ENCODE measurements at regions not wholly inside any gene's neighbourhood (a gene's known extent, or its start where the extent isn't known, plus 50 kb on each side); places are given as distances from the start of the nearest gene placed in this dataset.
A peak's percentile ranks its signal among the peaks of the same experiment; 100 is the strongest.
"Not testable (repeated sequence)": the region's sequence is repeated elsewhere in the genome, so short reads cannot be mapped to it uniquely, and the experiment has no call there.

DNA sequence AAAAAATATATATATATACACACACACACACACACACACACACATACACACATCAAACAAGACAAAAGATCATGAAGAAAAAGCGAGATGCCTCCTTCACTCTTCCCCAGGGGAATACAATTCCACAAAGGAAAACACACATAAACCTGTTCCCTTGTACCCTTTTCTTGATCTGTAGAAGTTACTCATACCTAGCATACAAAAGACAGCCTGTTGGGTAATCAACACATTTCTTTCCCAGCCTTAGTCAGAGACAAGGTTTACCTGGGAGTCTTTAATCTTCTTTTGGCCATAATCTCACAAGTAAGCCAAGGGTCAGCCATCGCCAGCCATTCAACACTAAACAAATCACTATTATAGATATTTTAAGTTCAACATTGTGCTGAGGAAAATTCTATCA lies 407.0 kb downstream of the SUCLG1 start:
- no peak for DNase-seq (ENCODE audit: low spot score)

DNA sequence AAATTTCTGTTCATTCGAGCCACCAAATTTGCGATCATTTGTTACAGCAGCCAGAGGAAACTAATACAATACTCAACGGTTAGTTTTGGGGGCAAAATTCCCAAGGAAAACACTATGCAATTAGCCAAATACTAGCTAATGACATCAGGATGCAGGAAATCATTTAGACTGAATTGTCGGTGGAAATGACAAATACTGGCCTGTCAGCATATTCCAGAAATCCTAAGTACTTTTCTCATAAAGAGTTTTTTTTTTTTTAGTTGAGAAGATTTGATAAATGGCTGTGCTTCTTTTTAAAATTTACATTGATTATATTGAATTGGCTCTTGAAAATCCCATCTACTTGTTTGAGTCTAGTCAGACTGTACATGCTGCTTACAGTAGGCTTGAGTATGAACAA lies 410.1 kb downstream of the SUCLG1 start:
- no peak for DNase-seq (ENCODE audit: low spot score)

DNA sequence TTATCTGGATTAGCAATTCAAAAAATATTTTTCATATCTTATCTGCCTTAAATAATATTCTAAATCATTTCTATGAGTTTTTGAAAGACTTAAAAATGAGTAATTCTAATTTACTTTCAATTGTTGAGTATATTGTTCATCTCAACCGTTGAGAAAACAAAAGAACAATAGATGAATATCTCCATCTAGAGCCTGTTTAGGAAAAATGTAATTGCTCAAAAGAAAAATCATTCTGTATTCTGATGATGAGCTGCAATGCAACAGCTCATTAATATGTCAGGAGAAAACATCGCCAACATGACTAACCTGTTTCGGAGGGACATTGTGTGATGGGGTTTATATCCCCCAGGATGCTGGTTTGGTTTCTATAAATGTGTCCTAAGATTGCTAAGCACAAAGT lies 417.6 kb downstream of the SUCLG1 start:
- DNase-seq (ENCODE audit: low spot score): no peak

DNA sequence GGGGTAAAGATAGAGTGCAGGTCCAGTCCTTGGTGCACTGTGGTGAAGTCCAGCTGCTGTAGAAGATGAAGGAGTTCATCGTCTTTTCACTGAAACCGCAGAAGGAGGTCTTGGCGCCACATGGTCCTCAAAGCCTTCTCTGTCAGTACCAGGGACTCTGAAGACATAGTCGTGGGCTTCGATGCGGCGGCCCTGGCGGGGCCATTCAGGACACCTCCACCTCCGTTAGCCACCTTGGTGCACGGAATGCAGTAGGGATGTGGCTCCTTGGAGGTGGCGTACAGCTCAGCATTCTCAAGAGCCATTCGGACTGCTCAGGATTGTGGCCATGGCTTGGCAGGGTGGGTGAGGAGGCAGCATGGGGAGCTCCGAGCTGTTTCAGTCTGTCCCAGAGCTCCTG lies 418.8 kb downstream of the SUCLG1 start:
- no peak for DNase-seq (ENCODE audit: low spot score)

DNA sequence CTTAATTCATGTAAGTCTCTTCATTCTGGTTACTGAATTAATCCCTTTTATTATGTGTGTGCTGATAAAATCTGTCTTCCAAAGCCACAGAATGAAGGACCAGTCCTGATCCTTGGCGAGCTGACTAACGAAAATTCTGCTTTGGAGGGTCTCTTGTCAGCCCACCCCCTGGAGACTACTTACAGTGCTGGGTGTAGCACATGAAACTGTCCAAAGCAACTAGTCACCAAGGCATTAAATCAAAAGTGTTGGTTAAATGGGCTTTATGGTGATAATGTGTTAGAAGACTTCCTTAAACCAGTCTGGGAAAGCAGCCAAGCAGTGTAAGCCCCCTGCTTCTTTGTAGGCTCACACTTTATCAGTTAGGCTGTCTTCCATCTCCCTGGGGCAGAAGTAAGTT lies 420.2 kb downstream of the SUCLG1 start:
- DNase-seq (ENCODE audit: low spot score): no peak

DNA sequence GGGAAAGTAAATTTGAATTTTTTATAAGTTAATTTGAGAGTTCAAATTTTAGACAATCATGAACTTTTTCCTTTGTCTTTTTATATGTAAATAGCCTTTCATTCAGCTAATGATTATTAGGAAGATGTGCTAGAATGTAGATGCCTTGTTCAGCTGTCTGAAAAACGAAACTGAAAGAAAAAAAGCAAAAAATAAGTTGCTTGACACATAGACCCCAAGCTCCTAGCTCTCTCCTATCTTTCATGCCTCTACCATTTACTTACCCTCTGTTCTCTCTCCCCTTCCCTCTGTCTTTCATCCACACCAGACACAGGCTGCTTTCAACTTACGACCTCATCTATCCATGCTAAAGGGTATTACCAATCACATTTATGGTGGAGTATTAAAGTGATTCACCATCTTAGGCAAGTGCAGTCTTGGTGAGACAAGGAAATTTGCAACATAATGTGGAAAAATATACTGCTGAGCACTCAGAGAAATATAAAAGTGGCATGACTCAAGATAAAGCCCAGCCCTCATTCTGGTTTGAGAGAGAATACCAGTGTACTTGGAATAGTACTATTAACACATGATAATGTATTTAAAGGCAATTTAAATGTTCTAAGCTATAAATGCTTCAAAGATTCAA lies 425.6 kb downstream of the SUCLG1 start:
- no peak for DNase-seq (ENCODE audit: low spot score)

DNA sequence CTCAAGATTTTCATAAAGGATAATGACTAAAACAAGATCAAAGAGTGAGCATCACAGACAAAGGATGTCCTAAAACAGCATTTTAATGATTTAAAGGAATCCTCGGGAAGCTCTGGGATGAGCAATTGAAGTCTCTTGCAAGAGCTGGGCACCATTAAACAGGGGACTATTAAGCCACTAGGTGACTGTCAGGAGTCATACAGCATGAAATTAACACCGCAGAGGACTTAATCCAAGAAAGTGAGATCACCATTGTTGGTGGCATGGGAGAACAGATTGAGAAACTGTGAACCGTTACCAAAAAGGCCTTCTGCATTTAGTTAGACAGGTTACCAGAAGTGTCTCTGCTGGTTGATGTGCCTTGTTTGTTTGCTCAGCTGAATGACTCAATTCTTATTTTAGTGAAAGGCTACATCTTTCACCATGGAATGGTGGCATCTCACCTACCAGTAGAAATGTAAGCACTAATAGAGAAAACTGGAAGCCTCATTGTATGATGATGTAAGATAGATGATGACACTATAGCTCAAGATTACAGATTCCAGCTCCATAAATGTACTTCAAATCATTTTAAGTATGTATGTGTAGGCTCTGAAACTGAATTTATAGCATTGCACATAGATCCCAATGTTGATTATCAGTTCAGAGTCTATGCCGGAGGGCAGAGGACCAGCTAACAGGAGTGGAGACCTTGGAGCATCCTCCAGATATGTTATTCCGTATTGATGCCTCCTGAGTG lies 427.6 kb downstream of the SUCLG1 start:
- DNase-seq (ENCODE audit: low spot score): no peak

DNA sequence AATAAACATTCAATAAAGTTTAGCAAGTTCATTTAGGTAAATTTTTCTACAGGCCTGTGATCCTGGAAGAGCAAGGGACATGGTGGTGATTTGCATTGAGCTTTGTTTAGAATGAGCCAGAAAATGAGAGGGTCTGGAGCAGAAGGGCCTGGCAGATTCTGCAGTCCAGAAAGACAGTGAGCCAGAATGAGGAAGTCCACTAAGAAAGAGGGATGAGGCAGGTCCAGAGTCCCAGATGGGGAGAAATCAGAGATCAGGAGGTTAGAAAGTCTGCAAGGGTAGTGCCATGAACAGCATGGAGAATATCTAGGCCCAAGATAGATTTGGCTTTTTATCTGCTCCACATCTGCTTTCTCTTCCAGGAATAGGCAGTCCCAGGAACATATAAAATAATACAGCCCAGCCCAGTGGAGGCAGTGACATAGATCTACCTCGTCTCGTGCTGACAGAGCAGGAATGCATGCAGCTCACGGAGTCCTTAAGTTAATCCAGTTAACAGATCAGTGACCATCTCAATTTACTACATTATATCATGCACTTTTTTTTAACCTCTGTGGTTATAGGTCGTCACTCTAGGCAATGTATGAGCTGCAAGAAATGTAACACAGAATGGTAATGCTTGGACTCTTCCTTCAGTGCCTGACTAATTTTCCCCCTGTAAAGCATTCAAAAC lies 429.0 kb downstream of the SUCLG1 start:
- no peak for DNase-seq (ENCODE audit: low spot score)

DNA sequence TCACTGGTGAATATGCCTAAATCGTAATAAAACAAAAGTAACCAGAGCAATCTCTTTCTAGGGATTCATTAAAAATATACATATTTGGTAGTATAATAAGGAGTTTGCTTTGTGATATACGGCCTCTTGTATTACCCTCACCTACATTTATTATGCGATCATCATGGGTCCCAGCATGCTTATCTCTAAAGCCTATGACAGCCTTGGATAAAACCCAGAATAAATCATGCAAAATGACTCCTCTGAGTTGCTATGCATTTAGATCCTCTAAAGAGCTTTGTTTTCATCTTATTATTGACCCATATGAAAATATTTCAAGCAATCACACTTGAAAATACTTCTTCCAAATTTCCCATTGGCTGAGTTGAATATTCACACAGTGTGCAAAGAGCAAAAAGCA lies 432.3 kb downstream of the SUCLG1 start:
- DNase-seq (ENCODE audit: low spot score): no peak

DNA sequence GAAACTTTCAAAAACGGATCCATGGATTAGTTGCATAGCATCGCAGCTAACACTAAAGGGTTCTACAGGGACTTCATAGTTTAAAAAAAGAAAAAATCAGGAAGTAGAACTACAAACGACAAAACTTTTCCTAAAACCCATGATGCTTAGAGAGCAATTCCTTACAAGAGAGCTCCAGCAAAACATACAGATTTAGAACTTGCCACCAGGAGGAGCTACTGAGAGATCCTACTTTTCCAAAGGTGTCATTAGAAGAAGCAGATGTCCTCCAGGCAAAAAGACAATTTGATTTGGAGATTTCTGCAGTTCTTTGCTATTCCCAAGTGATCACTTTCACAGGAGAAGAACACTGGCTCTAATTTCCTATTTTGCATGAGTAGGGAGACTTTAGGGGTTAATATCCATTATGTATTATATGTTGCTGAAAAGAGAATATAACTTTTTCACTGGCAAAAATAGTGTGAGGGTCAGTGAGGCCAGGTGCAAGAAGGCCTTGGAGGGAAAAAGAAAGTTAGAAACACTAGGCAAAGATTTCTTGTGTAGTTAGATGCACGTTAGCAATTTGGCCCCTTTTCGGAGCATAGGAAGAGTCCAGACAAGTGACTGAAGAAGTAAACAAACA lies 436.2 kb downstream of the SUCLG1 start:
- peak; percentile 8 for DNase-seq (ENCODE audit: low spot score)

DNA sequence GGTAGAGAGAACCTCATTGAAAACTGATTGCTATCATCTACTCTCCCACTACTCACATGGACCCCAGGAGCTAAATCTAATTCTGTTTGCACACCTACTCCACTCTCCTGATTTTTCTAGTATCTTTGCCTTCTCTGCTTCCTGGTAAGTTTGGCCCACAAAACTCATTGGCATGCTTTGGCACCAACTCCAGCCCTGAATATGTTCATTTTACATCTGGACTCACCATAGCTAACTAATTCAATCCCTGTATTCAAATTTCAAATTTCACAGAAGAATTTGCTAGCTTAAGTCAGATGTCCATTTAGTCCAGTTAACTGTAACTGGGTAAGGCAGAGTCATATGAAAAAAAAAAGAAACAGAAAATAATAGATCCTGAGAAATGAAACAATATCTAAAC lies 442.1 kb downstream of the SUCLG1 start:
- DNase-seq (ENCODE audit: low spot score): no peak

DNA sequence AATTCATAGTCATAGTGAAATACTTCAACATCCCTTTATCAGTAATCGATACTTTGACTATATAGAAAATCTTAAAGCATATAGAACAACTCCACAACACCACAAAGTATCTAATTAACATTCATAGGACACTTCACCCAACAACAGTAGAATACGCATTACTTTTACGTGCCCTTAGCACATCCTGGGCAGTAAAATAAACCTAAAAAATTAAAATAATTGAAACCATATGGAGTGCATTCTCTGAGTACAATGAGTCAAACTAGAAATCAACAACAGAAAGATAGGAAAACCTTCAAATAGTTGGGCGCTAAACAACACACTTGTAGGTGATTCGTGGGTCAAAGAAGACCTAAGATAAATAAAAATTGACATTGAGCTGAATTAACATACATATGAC lies 442.9 kb downstream of the SUCLG1 start:
- no peak for DNase-seq (ENCODE audit: low spot score)

DNA sequence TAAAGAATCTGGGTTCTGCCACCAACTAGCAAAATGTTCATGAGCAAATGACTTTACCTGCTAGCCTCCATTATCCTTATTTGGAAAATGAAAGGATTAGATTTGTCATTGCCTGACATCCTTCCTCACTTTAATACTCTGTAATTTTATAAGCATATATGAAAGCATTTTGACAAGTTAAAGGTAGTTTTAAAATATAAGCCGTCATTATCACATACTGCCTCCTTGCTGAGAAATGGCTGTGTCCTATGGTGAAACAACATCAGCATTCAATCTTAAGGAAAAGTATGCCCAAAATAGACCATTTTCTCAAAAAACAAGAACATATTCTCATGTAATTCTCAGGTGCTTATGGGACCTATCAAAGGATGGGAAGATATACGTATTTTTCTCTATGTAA lies 461.2 kb downstream of the SUCLG1 start:
- DNase-seq (ENCODE audit: low spot score): no peak

DNA sequence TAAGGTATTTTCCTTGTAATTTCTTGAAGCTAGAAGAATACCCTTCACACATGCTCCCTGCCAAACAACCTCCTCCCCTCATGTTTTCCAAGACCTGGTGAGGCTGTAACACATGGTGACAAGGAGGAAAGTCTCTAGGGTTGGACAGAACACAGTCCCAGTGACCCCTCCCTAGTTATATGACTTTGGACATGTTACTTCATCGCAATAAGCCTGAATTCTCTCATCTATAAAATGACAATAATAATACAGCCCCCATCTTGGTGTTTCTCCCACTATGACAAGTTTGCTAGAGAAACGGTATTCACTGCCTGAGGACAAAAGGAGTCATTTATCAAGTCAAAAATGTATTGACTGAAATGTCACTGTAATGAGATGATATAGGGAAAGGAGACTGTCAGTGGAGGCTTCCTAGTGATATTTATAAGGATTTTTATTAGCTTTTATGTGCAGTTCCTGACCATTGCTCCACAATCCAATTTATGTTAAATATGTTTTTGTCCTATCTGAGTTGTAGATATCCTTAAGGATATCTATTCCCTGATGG lies 464.4 kb downstream of the SUCLG1 start:
- no peak for DNase-seq (ENCODE audit: low spot score)

DNA sequence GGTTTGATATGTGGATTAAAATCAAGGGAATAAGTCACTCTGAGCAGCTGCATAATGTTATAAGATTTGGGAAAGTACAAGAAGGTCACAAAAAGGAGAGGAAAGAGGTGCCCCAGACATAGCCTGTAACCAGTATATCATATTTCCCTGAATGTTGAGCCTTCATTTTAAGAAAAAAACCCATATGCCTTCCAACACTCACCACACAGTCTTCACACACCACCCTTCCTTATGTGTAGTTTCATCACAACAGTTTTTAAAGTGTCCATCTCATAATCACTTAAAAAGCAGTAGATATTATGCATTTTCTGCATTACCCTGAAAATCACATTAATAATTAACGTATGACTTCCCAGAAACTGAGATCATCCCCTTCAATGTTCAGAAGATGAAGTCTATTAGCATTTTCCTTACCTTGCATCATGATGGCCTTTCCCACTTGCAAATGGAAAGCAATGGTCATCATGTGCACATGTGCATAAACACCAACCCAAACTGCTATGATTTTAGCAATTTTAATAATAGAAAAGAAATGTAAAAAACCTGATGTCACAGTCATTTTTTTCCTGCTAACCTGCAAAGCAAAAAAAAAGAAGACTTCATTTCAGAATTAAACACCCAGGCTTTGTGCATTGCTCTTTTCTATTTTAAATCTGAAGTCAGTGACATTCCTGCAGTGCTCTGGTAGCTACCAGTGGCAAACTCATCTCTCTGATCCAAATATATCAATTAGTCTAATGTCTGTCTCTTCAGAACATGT lies 465.0 kb downstream of the SUCLG1 start:
- DNase-seq (ENCODE audit: low spot score): no peak

DNA sequence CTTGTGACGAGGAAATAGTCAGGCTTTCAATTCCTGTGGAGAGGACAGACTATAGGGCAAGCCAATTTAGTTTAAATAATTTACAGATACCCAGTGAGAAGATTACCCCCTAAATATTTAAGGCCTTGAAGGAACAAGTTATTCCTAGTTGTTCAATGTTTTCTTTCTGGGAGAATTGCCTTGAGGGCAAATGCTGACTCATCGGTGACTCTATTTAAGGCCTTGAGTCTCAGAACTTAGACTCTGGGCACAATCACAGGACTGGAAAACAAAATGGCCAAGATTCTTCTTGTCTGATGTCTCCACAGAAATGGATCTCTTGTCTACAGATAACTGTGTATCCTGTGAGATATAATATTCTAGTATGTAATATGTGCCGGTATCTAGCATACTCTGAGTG lies 467.1 kb downstream of the SUCLG1 start:
- DNase-seq (ENCODE audit: low spot score): no peak

DNA sequence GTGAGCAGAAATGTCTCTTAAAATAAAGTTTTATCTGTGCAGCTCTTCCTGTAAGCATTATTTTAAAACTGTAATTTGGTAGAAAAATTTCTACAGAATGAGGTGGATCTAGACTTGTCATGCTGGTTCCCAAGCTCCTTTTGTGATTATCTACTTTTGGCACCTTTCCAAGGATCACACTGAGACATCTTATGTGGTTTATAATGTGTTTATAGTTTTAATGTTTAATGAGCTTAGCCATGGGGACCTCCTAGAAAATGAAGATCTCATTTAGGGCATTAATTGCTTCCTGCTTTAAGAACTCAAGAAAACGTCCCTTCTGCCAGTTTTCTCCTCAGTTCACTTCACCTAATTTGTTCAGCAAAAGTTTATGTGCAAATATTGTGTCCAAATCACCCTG lies 468.4 kb downstream of the SUCLG1 start:
- no peak for DNase-seq (ENCODE audit: low spot score)

DNA sequence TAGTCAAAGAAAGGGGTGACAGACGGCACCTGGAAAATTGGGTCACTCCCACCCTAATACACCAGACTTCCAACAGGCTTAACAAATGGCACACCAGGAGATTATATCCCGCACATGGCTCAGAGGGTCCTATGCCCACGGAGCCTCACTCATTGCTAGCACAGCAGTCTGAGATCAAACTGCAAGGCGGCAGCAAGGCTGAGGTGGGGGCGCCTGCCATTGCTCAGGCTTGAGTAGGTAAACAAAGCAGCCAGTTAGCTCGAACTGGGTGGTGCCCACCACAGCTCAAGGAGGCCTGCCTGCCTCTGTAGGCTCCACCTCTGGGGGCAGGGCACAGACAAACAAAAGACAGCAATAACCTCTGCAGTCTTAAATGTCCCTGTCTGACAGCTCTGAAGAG lies 482.5 kb downstream of the SUCLG1 start:
- not testable (repeated sequence) for DNase-seq (ENCODE audit: low spot score)

DNA sequence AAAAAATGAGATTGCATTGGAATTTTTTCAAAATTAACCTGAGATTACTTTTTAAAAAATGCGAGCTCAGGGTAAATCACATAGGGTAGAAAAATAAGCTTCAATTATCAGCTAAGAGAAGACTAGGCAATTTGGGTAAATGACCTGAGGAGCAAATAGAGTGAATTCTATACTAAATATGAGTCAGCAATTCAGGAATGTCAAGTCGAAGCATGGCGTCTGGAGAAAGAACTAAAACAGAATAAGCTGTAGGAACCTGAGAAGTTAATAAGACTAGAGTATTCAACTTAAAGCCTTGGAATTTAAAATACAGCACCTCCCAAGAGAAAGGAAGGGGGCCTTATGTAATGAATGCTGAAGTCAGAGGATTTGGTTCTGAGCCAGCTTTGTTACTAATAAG lies 487.0 kb downstream of the SUCLG1 start:
- DNase-seq (ENCODE audit: low spot score): no peak

DNA sequence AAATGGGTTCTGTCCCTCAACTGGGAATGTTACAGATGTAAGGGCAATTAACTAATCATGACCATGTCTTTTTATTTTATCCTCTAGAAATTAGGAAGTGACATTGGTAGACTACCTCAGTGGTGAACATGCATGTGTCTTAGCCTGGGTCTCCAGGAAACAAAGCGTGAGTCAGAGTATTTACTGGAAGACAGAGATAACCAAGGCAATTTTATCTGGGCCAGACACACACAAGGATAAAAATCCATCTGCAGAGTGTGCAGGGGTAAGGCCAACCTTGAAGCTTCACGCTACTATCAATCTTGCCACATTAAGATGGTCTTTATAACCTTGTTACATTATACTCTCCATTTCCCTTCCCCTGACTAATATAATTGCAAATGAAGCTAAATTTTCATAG lies 487.5 kb downstream of the SUCLG1 start:
- no peak for DNase-seq (ENCODE audit: low spot score)

DNA sequence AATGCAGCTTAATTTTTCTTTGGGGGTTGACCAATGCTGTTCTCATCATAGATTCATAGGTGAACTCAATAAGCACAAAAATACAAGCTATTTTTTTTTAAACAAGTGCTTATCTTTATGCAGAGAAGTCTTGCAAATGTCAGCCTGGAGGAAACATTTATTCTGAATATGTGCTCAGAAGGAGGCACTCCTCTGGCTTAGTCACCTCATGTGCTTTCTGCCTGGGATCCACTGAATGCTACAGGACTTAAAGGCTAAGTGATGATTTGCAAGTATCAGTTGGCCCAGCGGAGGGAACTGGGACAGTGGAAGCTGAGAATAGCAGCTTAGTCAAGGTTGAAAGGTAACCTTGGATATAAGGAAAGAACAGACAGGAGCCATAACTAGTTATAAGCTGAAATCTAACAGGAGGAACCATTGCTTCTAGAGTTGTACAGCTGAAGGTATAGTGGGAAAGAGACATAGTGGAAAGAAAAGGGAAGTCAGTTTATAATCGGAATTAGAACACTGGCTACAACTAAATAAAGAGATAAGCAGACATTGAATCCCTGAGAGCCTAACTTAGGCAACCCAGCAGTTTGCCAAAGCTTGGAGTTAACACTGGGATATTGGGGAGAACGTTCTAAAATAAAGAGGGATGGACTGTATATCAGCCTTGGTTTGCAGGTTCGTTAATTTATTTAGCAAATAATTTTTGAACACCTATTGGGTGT lies 488.7 kb downstream of the SUCLG1 start:
- DNase-seq (ENCODE audit: low spot score): no peak
